ENCODE measurements at regions not wholly inside any gene's neighbourhood (a gene's known extent, or its start where the extent isn't known, plus 50 kb on each side); places are given as distances from the start of the nearest gene placed in this dataset.

- intact Hi-C loops (cut with micrococcal nuclease) = no loop called here
- H3K36me3 ChIP-seq (replicated peaks in 1 of 2; ENCODE audit: control insufficient read depth in 1 of 2, insufficient read depth in 2 of 2, low read length in 2 of 2) = no peaks in the 10 kb centered on the region
- no peak overlapping the region for H2AFZ ChIP-seq (ENCODE audit: insufficient read depth, low read depth, low read length, poor library complexity, severe bottlenecking)
- H3K79me2 ChIP-seq (ENCODE audit: insufficient read depth, low read length) = no peaks in the 10 kb centered on the region
- H3K27me3 ChIP-seq (ENCODE audit: control insufficient read depth in 2 of 2, insufficient read depth in 2 of 2, low read length in 2 of 2) = no peaks in the 10 kb centered on the region
- H3K27me3 Mint-ChIP-seq (ENCODE audit: low read depth in 3 of 3) = peaks cover 0 to 2% (median 0%) of the 10 kb centered on the region in 3 donors
- H3K9ac ChIP-seq (ENCODE audit: insufficient read depth, low read length, poor library complexity, severe bottlenecking) = no peak overlapping the region
- WGBS (ENCODE audit: insufficient coverage) = no CpG with 5 or more reads among the region's 4 CpGs
- no peak overlapping the region for H3K27ac Mint-ChIP-seq
- no peak overlapping the region for H3K4me2 ChIP-seq (replicated peaks; ENCODE audit: extremely low read depth, low read length, poor library complexity, severe bottlenecking)
- no peak overlapping the region for H3K27ac ChIP-seq (ENCODE audit: low read depth in 1 of 2, low read length in 2 of 2)
- H3K9me3 ChIP-seq (replicated peaks in 1 of 2; ENCODE audit: control insufficient read depth in 1 of 2, insufficient read depth in 1 of 2, low read length in 2 of 2) = no peaks in the 10 kb centered on the region
- no peaks in the 10 kb centered on the region for H4K20me1 ChIP-seq (ENCODE audit: insufficient read depth, low read length)
- no peak overlapping the region for H3K4me3 ChIP-seq (replicated peaks in 1 of 3; ENCODE audit: low read depth in 2 of 3, low read length in 3 of 3)
- TF ChIP-seq CTCF (IDR thresholded peaks at IDR 0.05) = no peak
- H3K4me3 Mint-ChIP-seq = no peak overlapping the region
- no peaks in the 10 kb centered on the region for H3K4me1 ChIP-seq (ENCODE audit: control insufficient read depth in 1 of 2, insufficient read depth in 2 of 2, low read length in 2 of 2)
- DNase-seq = no peak
- H3K36me3 Mint-ChIP-seq = no peaks in the 10 kb centered on the region
- H3K9me3 Mint-ChIP-seq = peaks cover 0 to 13% (median 5%) of the 10 kb centered on the region in 7 donors
- H3K4me1 Mint-ChIP-seq = peaks cover 2% of the 10 kb centered on the region
Observed at GRCh38 chr6:9020001-9020400, 584.7 kb upstream of the SLC35B3 start.

GRCh38 chr6:9009931-9010330 is 574.6 kb upstream of the SLC35B3 start:
- no peak for TF ChIP-seq CTCF (IDR thresholded peaks at IDR 0.05)

More at GRCh38 chr6:9009931-9010330, 574.6 kb upstream of the SLC35B3 start:
- H3K36me3 ChIP-seq (replicated peaks in 1 of 2; ENCODE audit: control insufficient read depth in 1 of 2, insufficient read depth in 2 of 2, low read length in 2 of 2) = no peaks in the 10 kb centered on the region
- no peaks in the 10 kb centered on the region for H3K4me1 ChIP-seq (ENCODE audit: control insufficient read depth in 1 of 2, insufficient read depth in 2 of 2, low read length in 2 of 2)
- H3K27me3 ChIP-seq (ENCODE audit: control insufficient read depth in 2 of 2, insufficient read depth in 2 of 2, low read length in 2 of 2) = no peaks in the 10 kb centered on the region
- no peak overlapping the region for H3K4me3 Mint-ChIP-seq
- peaks cover 0 to 3% (median 0%) of the 10 kb centered on the region in 7 donors for H3K9me3 Mint-ChIP-seq
- intact Hi-C loops (cut with micrococcal nuclease) = no loop called here
- H2AFZ ChIP-seq (ENCODE audit: insufficient read depth, low read depth, low read length, poor library complexity, severe bottlenecking) = no peak overlapping the region
- H3K79me2 ChIP-seq (ENCODE audit: insufficient read depth, low read length) = no peaks in the 10 kb centered on the region
- no peak for DNase-seq
- no peaks in the 10 kb centered on the region for H3K9me3 ChIP-seq (replicated peaks in 1 of 2; ENCODE audit: control insufficient read depth in 1 of 2, insufficient read depth in 1 of 2, low read length in 2 of 2)
- no peaks in the 10 kb centered on the region for H3K36me3 Mint-ChIP-seq
- H3K4me1 Mint-ChIP-seq = no peaks in the 10 kb centered on the region
- no peak overlapping the region for H3K9ac ChIP-seq (ENCODE audit: insufficient read depth, low read length, poor library complexity, severe bottlenecking)
- H3K4me2 ChIP-seq (replicated peaks; ENCODE audit: extremely low read depth, low read length, poor library complexity, severe bottlenecking) = no peak overlapping the region
- no peak overlapping the region for H3K4me3 ChIP-seq (replicated peaks in 1 of 3; ENCODE audit: low read depth in 2 of 3, low read length in 3 of 3)
- no peak overlapping the region for H3K27ac Mint-ChIP-seq
- H3K27me3 Mint-ChIP-seq (ENCODE audit: low read depth in 3 of 3) = peaks cover 0 to 2% (median 0%) of the 10 kb centered on the region in 3 donors
- H3K27ac ChIP-seq (ENCODE audit: low read depth in 1 of 2, low read length in 2 of 2) = no peak overlapping the region
- WGBS (ENCODE audit: insufficient coverage) = 100% methylated on average over 1 of the region's 6 CpGs
- H4K20me1 ChIP-seq (ENCODE audit: insufficient read depth, low read length) = no peaks in the 10 kb centered on the region
